HG03354 (cell line): ENCODE measurements at regions not wholly inside any gene's neighbourhood (a gene's known extent, or its start where the extent isn't known, plus 50 kb on each side); places are given as distances from the start of the nearest gene placed in this dataset.
"Not testable (repeated sequence)": the region's sequence is repeated elsewhere in the genome, so short reads cannot be mapped to it uniquely, and the experiment has no call there.

Source experiments
- ATAC-seq: cut with Tn5 transposase; IDR thresholded peaks from one replicate; pipeline ENCODE4 v1.9.1; 2021; ENCODE audit warnings: mild to moderate bottlenecking; ENCODE audit not compliant: unreplicated experiment, poor library complexity, severe bottlenecking

DNA sequence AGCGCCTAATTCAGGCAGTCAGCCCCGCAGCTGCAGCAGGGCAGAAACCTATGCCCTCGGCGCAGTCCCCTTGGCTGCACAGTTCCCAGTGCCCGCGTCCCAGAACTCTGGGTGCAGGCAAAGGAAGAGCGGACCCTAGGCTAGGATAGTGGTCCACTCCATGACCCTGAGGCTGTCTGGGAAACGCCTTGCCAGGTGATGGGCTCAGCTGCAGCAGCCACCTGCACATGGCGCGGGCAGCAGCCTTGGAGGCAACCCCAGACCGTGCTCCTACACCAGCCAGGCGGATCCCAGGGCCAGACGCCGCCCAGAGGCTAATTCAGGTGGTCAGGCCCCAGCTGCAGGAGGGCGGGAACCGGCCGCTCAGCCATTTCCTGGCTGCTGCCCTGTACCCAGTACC, 83.0 kb downstream of the POTEC start:
- ATAC-seq, result not testable (repeated sequence)

DNA sequence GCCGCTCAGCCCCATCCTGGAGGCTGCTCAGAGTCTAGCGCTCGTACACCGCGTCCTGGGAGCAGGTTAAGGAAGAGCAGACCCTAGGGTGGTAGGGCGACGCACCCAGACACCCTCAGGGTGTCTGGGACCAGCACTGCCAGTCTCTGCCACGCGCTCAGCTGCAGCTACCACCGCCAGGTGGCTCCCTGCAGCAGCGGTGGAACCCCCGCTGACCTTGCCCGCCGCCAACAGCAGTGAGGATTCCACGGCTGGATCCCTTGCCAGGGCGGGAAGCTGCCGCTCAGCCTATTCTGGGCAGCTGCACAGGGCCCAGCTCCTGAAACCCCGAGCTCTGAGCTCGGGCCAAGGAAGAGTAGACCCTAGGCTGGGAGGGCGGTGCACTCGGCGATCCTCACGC, 83.6 kb downstream of the POTEC start:
- ATAC-seq, result not testable (repeated sequence)

DNA sequence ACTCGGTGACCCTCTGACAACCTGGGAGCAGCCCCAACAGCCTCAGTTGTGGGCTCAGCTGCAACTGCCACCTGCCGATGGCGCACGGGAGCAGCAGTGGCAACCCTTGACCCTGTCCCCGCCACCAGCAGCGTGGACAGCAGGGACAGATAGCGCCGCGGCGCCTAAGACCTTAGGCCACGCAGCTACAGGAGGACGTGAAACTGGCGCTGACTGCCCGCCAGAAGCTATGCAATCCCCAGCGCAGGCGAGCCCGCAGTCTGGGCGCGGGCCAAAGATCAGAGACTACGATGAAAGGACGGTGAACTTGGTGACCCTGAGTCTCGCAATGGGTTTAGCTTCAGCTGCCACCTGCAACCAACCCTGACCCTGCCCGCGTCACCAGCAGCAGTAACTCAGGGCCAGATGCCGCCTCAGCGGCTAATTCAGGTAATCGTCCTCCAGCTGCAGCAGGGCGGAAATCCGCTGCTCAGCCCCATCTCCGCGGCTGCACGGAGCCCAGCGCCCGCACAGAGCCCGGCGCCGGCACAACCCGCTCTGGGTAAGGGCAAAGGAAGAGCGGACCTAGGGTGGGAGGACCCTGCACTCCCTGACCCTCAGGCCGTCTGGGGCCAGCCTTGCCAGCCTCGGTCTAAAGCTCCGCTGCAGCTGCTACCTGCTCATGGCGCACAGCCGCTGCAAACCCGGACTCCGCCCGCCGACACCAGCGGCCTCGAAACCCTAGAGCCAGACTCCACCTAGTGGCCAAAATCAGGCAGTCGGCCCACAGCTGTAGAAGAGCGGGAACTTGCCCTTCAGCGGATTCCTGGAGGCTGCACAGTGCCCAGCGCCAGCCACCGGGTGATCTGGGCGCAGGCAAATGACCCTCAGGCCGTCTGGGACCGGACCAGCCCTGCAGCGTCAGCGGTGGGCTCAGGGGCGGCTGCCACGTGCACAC, 85.1 kb downstream of the POTEC start:
- ATAC-seq, result not testable (repeated sequence)

DNA sequence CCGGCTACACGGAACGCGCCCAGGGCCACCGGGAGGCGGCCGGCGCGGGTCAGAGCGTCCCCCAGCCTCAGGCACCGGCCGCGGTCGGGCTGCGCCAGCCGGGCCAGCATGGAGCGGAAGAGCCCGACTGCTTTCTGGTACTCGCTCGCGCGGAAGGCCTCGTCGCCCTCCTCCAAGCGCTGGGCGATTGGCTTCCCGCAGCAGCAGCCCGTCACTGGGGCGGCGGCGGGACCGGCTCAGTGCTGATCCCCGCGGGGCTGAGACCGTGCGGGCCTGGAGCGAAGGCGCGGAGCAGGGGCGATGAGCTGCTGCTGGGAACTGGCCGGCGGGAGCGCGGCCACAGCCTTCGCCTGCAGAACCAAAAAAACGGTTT, 92.8 kb downstream of the POTEC start:
- ATAC-seq, result not testable (repeated sequence)

DNA sequence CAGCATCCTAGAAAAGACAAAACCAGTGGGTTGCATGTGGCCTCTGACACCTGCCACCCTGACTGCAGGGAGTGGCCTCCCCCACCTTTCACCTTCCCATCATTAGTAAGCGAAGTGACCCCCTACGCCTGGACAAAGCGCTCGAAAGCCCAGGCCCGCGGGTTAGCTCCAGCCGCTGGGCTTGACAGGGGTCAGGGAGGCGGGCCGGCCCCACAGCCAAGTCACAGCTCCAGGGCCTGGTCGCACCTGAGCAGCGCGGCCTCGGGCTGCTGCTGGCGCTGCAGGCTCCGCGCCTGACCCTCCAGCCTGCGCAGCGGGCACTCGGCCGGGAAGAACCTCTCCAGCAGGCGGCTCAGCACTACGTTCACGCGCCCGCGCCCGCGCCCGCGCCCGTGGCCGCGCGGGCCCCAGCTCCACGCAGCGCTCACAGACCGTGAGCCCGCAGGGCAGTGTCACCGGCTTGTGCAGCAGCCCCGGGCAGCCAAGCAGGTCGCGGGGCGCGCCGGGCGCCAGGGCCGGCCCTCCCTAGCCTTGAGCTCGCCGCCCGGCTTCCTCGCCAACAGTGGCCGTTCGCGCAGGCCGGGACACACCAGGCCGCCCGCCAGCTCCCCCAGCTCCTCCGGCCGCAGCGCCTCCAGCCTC, 93.3 kb downstream of the POTEC start:
- not testable (repeated sequence) for ATAC-seq

DNA sequence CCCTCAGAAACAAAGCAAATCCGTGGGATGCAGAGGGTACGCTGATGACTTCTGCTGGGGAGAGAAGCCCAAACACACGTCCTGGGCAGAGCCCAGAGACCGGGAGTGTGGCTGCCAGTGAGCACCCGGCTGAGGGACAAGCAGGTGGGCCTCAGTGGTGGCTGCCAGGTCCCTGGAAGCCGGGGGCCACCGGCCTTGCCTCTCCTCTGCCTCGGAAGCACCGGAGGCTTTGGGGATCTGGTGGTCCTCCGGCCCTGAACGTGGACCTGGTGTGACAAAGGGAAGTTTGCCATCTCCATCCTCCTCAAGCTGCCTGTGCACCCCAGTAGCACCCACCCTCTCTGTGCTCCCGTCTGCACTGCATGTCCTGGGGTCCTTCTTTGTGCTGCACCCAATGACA, 94.3 kb downstream of the POTEC start:
- not testable (repeated sequence) for ATAC-seq

DNA sequence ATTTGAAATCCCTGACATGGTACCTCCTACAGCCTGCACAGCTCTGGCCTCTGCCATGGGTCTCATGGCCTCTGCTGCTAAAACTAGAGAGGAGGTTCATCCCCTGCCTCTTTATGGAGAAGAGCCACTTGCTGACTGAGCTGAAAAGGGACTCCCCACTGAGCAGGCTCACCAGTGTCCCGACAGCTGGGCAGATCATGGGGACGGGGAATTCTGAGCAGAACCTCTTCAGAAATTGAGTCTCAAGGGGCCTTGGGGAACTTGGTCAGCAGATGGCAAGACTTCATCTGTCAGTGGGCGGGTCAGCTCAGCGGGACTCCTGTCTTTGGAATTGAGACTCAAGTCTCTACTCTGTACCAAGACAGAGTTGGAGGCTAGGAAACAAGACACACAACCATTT, 95.7 kb downstream of the POTEC start:
- ATAC-seq, result not testable (repeated sequence)

DNA sequence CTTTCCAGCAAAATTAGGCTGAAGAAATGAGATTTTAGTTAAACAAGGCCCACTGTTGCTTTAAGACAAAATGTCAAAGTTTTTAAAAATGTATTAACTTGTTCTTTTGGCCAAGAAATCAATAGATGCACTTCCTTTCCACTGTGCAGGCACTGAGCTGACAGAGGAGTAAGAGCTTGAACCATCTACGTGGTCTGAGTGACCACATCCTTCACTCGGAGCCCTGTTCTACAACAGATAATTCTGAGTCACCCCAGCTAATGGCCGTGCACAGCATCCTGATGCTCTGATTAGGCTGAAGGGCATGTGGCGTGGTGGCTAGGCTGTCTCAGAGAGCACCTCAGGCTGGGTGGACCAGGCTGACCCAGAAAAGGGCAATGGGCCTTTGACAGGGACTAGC, 107.9 kb downstream of the POTEC start:
- ATAC-seq, result not testable (repeated sequence)

DNA sequence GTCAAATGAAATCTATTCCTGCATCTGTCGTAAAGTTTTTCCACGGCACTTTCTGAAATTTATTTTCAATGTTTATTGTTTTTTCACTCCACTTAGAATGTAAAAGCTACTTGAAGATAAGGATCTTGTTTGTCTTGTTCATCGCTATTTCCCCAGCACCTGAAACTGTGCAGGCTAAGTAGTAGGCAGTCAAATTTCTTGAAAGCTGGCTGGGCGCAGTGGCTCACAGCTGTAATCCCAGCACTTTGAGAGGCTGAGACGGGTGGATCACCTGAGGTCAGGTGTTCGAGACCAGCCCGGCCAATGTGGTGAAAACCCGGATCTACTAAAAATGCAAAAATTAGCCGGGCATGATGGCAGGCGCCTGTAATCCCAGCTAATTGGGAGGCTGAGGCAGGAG, 111.0 kb downstream of the POTEC start:
- ATAC-seq, result not testable (repeated sequence)

DNA sequence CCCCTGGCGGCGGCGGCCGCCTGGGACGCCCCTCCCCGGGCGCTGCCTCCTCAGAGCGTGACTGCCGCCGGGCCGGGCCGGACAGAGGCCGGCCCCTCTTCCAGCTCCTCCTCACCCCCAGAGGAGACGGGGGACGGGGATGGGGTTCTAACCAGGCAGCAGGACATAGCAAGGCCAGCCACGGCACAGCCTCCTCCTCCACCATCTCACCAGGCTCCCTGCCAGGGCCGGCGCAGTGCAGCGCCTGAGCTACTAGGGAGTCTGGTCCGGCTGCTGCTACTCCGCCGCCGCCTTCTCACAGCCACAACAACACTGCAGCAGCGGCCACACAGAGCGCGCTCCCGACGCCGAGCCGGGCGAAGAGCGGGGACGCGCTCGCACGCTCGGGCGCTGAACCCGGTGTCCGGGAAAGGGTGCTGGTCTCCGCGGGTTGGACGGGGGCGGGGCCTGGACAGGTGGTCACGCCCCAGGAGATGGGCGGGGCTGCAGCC, 112.3 kb downstream of the POTEC start:
- not testable (repeated sequence) for ATAC-seq

DNA sequence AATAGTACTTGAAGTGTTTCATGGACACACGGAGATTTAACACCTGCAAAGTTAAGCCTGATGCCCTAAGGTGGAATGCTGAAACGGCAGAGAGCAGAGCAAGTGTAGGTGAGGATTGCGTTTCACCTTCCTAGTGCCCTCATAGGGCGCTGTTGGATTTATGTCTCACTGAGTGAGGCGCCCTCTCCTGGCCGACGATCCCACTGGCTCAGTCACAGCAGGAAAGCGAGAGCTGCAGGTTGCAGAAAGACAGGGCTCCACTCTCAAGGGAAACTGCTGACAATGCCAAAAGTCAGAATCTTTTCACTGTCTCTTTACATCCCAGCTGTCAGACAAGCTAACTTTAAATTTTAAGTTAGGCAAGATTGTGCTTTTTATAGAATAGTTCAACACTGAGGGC, 127.6 kb downstream of the POTEC start:
- ATAC-seq, result not testable (repeated sequence)

DNA sequence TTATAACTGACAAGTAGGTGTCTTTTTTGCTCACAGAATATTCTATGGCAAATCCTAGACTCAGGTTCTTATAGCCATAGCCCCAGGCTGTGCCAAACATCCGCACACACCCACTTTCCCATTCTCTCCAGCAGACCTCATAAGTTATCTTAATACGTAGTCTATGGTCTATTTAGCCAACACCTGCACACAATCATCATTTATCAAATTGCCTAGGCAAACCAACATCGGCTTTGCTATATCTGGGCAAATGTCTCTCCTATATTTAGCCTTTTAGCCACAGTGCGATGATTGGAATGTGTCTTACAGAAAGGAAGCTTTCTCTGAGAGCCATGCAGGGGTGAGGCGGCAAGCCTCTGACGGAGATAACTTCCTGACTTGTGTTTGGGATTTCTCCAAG, 128.0 kb downstream of the POTEC start:
- not testable (repeated sequence) for ATAC-seq

DNA sequence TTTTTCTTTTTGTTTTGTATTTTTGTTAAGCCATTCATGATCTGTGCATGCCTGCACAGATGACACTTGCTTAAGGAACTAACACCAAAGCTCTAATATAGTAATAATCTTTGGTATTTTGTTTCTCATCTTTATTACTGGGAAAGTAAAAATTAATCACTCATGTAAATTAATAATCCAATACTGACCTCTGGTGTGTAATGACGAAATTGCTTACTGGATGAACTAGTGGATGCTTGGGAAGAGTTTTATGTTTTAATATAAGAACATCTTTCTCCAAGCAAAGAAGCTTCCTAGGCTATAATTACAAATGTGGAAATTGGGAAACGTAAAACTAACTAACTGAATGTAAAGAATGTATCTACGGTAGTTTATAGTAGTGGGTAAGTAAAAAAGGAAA, 147.9 kb downstream of the POTEC start:
- not testable (repeated sequence) for ATAC-seq

DNA sequence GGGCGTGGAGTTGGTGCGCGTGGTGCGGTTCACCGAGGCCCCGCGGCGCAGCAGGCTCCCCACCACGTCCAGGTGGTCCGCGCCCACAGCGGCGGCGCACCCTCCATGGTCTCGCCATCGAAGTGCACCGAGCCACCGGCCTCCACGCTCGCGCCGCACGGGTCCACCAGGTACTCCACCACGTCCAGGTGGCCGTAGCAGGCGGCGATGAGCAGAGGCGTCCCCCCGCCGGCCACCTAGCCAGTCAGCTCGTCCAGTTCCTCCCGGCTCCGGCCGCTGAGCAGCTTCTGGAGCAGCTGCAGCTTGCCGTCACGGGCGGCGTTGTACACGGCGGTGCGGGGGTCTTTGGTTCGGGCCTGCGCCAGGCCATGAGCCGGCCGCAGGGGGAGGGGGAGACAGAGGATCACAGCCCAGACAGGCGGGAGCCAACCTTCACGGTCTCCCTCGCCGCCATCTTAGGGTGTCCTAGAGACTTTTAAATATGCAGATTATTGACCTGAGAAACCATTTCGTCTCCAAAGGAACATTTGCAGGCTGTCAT, 149.8 kb downstream of the POTEC start:
- ATAC-seq, result not testable (repeated sequence)

DNA sequence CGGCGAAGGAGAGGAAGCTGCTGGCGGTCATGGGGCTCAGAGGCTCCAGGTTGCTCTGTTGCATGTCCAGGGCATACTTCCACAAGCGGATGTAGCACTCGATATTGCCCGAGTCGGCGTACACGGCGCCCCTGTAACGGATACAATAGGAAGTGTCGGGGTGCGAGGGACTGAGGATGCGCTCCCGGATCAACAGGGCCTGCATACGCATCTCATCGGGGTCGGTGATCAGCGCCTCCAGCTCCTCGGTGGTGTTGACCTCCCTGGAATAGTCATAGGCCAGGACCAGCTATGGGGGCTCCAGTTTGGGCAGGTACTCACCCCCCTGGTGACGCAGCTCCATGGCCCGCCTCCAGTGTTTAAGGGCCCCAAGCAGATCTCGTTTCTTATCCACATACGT, 150.8 kb downstream of the POTEC start:
- ATAC-seq, result not testable (repeated sequence)

DNA sequence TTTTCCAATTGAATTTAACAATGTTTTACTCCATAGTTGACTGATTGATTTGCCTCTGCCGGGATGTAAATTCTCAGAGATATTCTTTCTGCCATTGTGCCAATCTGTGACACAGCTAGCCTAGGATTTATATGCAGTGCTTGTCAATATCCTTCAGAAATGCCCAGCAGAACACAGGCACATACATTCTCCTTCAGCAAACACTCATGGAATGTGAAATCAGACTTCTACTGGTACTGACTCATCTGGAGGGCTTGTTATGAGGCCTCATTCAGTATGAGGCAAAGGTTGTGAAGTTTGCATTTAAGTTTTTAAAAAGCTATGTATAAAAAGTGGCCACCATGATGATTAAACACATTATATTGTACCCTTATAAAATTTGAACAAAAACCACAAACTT, 158.4 kb downstream of the POTEC start:
- ATAC-seq, result not testable (repeated sequence)

DNA sequence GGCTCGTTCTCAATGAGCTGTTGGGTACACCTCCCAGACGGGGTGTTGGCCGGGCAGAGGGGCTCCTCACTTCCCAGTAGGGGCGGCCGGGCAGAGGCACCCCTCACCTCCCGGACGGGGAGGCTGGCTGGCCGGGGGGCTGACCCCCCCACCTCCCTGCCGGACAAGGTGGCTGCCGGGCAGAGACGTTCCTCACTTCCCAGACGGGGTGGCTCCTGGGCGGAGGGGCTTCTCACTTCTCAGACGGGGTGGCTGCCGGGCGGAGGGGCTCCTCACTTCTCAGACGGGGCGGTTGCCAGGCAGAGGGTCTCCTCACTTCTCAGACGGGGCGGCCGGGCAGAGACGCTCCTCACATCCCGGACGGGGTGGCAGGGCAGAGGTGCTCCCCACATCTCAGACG, 160.7 kb downstream of the POTEC start:
- ATAC-seq, result not testable (repeated sequence)

DNA sequence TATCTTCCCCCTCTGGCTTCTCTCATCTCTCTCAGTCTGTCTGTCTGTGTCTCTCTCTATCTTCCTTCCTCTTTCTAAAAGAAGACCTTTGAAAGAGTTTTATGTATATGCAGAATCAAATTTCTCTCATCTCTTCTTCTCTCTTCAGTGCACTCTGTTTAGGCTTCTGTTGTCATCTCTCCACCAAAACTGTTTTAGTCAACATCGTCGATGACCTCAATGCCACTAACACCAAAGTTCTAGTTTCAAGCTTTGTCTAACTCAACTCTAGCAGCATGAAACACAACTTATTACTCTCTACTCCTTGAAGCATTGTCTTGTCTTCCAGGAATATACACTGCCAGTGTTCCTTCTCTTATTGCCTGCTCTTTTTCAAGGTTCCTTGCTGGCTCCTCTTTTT, 163.9 kb downstream of the POTEC start:
- ATAC-seq, result not testable (repeated sequence)

DNA sequence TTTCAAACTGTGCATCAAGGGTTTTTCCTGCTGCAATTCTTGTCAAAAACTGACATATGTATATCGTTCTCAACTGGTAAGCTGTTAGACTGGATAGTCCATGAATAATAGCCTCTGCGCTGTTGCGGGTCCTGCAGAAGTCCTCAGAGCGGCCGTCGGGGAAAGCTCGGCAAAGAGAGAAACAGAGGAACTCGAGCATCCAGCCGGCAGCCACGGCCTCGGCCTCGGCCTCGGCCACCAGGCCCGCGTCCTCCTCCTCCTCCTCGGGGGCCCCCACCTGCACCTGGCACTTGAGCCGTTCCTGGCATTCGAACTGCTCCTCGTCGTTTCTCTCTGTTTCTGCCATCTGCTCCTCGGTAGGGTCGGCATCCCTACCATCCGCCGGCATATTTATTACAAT, 165.0 kb downstream of the POTEC start:
- not testable (repeated sequence) for ATAC-seq

DNA sequence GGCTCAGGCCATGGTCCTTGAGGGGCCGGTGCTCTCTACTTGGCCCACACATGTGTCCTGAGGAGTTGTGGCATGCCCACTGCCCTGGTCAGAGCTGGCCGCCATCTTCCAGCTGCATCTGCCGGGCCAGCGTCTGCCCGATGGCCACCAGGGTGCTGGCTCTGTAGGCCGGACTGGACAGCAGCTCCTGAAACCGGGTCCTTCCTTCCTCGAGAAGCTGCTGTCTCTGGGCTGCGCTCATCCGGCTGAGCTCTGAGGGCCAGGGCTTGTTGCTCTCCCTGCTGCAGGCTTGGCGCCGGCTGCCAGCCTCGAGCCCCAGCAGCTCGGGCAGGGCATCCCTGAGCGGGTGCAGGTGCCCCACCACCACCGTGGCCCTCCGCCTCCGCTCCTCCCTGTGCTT, 182.1 kb downstream of the POTEC start:
- ATAC-seq, result not testable (repeated sequence)
